B cell (primary cell): ENCODE measurements at regions not wholly inside any gene's neighbourhood (a gene's known extent, or its start where the extent isn't known, plus 50 kb on each side); places are given as distances from the start of the nearest gene placed in this dataset.
"Not testable (repeated sequence)": the region's sequence is repeated elsewhere in the genome, so short reads cannot be mapped to it uniquely, and the experiment has no call there.

Experiments used
- EZH2 ChIP-seq: IDR thresholded peaks from 2 replicates; pipeline ENCODE4 v1.6.1; 2012; ENCODE audit warnings: borderline replicate concordance, low read depth, mild to moderate bottlenecking, moderate library complexity, low read length; ENCODE audit not compliant: insufficient read depth, poor library complexity, severe bottlenecking
- TF ChIP-seq, protein P1 (sequence below): fragments of 200-600 bp; IDR thresholded peaks from one replicate; pipeline ENCODE4 v1.8.0; 2022; ENCODE audit warnings: antibody characterized with exemption, mild to moderate bottlenecking

DNA sequence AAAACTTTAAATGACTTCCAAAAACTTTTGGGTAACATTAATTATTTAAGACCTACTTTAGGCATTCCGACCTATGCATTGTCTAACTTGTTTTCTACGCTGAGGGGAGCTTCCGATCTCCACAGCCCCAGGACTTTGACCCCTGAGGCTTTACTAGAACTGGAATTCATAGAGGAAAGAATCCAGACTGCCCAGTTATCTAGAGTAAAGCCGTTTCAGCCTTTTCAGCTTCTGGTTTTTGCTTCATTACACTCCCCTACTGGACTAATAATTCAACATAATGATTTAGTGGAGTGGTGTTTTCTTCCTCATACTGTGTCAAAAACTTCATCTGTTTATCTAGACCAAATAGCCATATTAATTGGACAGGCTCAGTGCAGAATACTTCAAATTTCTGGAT, 571.9 kb upstream of the PTGER4 start:
- TF ChIP-seq, protein P1, sequence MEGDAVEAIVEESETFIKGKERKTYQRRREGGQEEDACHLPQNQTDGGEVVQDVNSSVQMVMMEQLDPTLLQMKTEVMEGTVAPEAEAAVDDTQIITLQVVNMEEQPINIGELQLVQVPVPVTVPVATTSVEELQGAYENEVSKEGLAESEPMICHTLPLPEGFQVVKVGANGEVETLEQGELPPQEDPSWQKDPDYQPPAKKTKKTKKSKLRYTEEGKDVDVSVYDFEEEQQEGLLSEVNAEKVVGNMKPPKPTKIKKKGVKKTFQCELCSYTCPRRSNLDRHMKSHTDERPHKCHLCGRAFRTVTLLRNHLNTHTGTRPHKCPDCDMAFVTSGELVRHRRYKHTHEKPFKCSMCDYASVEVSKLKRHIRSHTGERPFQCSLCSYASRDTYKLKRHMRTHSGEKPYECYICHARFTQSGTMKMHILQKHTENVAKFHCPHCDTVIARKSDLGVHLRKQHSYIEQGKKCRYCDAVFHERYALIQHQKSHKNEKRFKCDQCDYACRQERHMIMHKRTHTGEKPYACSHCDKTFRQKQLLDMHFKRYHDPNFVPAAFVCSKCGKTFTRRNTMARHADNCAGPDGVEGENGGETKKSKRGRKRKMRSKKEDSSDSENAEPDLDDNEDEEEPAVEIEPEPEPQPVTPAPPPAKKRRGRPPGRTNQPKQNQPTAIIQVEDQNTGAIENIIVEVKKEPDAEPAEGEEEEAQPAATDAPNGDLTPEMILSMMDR, result not testable (repeated sequence)
- not testable (repeated sequence) for TF ChIP-seq EZH2
